Activated naive CD4-positive, alpha-beta T cell treated with anti-CD3 and anti-CD28 coated beads, Interleukin-2, amount 10 ng/mL, durations not matched to agents 7 days and 5 days (primary cell): ENCODE measurements at regions not wholly inside any gene's neighbourhood (a gene's known extent, or its start where the extent isn't known, plus 50 kb on each side); places are given as distances from the start of the nearest gene placed in this dataset.
A peak's percentile ranks its signal among the peaks of the same experiment; 100 is the strongest.

Experiments used
- CTCF ChIA-PET: fragments of 350-600 bp; sonication (Branson Sonifier 250); formaldehyde crosslinking; loops from one replicate; lab custom pipeline; 2021; ENCODE audit warnings: antibody characterized with exemption; lab: Charles Lee
- DNase-seq: peaks from one replicate; pipeline ENCODE4 v3.0.0-alpha.2; 2020
- H3K27ac Mint-ChIP-seq: one replicate; pipeline ENCODE4 v1.8.0; 2021; ENCODE audit warnings: mild to moderate bottlenecking, moderate library complexity, mixed read lengths
- H3K27me3 Mint-ChIP-seq: one replicate; pipeline ENCODE4 v1.8.0; 2021; ENCODE audit warnings: mild to moderate bottlenecking, mixed read lengths
- H3K36me3 Mint-ChIP-seq: one replicate; pipeline ENCODE4 v1.8.0; 2021; ENCODE audit warnings: mixed read lengths
- H3K4me1 Mint-ChIP-seq: one replicate; pipeline ENCODE4 v1.8.0; 2021; ENCODE audit warnings: mixed read lengths
- H3K4me3 Mint-ChIP-seq: one replicate; pipeline ENCODE4 v1.8.0; 2021; ENCODE audit warnings: mild to moderate bottlenecking, moderate library complexity, mixed read lengths
- H3K9me3 Mint-ChIP-seq: one replicate; pipeline ENCODE4 v1.8.0; 2021; ENCODE audit warnings: mixed read lengths

- no peak overlapping the region for H3K4me3 Mint-ChIP-seq
- DNase-seq = no peak
- no peaks in the 10 kb centered on the region for H3K27me3 Mint-ChIP-seq
- CTCF ChIA-PET = no interaction called here
- no peaks in the 10 kb centered on the region for H3K36me3 Mint-ChIP-seq
- no peaks in the 10 kb centered on the region for H3K9me3 Mint-ChIP-seq
- no peak overlapping the region for H3K27ac Mint-ChIP-seq
- no peaks in the 10 kb centered on the region for H3K4me1 Mint-ChIP-seq
These were observed 96.6 kb upstream of the SLC8A1 start for GRCh38 chr2:40548521-40548920.

GRCh38 chr2:40550085-40550484 is 98.2 kb upstream of the SLC8A1 start:
- no peak overlapping the region for H3K27ac Mint-ChIP-seq
- no peak overlapping the region for H3K4me3 Mint-ChIP-seq
- CTCF ChIA-PET = interaction anchor here (2.4 kb wide), 1 partner anchor 636 kb away, joined by 10 read pairs; no protein-coding TSS in a partner anchor

GRCh38 chr2:40551081-40551480 is 99.2 kb upstream of the SLC8A1 start:
- H3K27me3 Mint-ChIP-seq = no peaks in the 10 kb centered on the region
- H3K4me1 Mint-ChIP-seq = no peaks in the 10 kb centered on the region
- no peak overlapping the region for H3K4me3 Mint-ChIP-seq
- CTCF ChIA-PET = interaction anchor here (2.4 kb wide), 1 partner anchor 637 kb away, joined by 10 read pairs; no protein-coding TSS in a partner anchor
- H3K9me3 Mint-ChIP-seq = no peaks in the 10 kb centered on the region
- no peaks in the 10 kb centered on the region for H3K36me3 Mint-ChIP-seq
- no peak overlapping the region for H3K27ac Mint-ChIP-seq
- DNase-seq = no peak

More at GRCh38 chr2:40550085-40550484, 98.2 kb upstream of the SLC8A1 start:
- Mint-ChIP-seq H3K27me3 (no peaks in the 10 kb centered on the region), H3K36me3 (no peaks in the 10 kb centered on the region), H3K4me1 (no peaks in the 10 kb centered on the region), H3K9me3 (no peaks in the 10 kb centered on the region)
- DNase-seq = no peak

- CTCF ChIA-PET = interaction anchor here (0.5 to 2.9 kb wide), 14 partner anchors 17 to 647 kb away, joined by 3 to 38 read pairs (median 3); no protein-coding TSS in a partner anchor
These were observed 102.9 kb upstream of the SLC8A1 start for GRCh38 chr2:40554665-40555294.

GRCh38 chr2:40556293-40556692 is 104.4 kb upstream of the SLC8A1 start:
- CTCF ChIA-PET = interaction anchor here (0.9 to 2.9 kb wide), 4 partner anchors 110 to 720 kb away, joined by 3 to 38 read pairs (median 6); no protein-coding TSS in a partner anchor
- Mint-ChIP-seq H3K27ac (no peak overlapping the region), H3K27me3 (no peaks in the 10 kb centered on the region), H3K4me1 (no peaks in the 10 kb centered on the region), H3K4me3 (no peak overlapping the region), H3K36me3 (no peaks in the 10 kb centered on the region), H3K9me3 (no peaks in the 10 kb centered on the region)
- DNase-seq = no peak

More at GRCh38 chr2:40554665-40555294, 102.9 kb upstream of the SLC8A1 start:
- H3K27ac Mint-ChIP-seq = no peak overlapping the region
- H3K9me3 Mint-ChIP-seq = no peaks in the 10 kb centered on the region
- DNase-seq = peak; percentile 64
- H3K4me1 Mint-ChIP-seq = no peaks in the 10 kb centered on the region
- no peaks in the 10 kb centered on the region for H3K27me3 Mint-ChIP-seq
- H3K4me3 Mint-ChIP-seq = no peak overlapping the region
- no peaks in the 10 kb centered on the region for H3K36me3 Mint-ChIP-seq

GRCh38 chr2:40556739-40557138 is 104.8 kb upstream of the SLC8A1 start:
- DNase-seq = no peak
- Mint-ChIP-seq H3K27ac (no peak overlapping the region), H3K27me3 (no peaks in the 10 kb centered on the region), H3K9me3 (no peaks in the 10 kb centered on the region), H3K4me1 (no peaks in the 10 kb centered on the region), H3K36me3 (no peaks in the 10 kb centered on the region), H3K4me3 (no peak overlapping the region)
- CTCF ChIA-PET = interaction anchor here (0.6 to 2.9 kb wide), 5 partner anchors 111 to 720 kb away, joined by 3 to 38 read pairs (median 5); no protein-coding TSS in a partner anchor

GRCh38 chr2:40558761-40559160 is 106.9 kb upstream of the SLC8A1 start:
- H3K27ac Mint-ChIP-seq = no peak overlapping the region
- no peaks in the 10 kb centered on the region for H3K27me3 Mint-ChIP-seq
- no peaks in the 10 kb centered on the region for H3K36me3 Mint-ChIP-seq
- no peaks in the 10 kb centered on the region for H3K4me1 Mint-ChIP-seq
- DNase-seq = no peak
- CTCF ChIA-PET = interaction anchor here (1.1 to 1.5 kb wide), 2 partner anchors 15 to 645 kb away, joined by 3 to 4 read pairs; no protein-coding TSS in a partner anchor
- no peak overlapping the region for H3K4me3 Mint-ChIP-seq
- H3K9me3 Mint-ChIP-seq = no peaks in the 10 kb centered on the region

GRCh38 chr2:40559175-40559574 is 107.3 kb upstream of the SLC8A1 start:
- H3K9me3 Mint-ChIP-seq = no peaks in the 10 kb centered on the region
- CTCF ChIA-PET = no interaction called here
- no peak for DNase-seq
- H3K36me3 Mint-ChIP-seq = no peaks in the 10 kb centered on the region
- H3K4me1 Mint-ChIP-seq = no peaks in the 10 kb centered on the region
- H3K27me3 Mint-ChIP-seq = no peaks in the 10 kb centered on the region
- no peak overlapping the region for H3K27ac Mint-ChIP-seq
- no peak overlapping the region for H3K4me3 Mint-ChIP-seq

- Mint-ChIP-seq H3K4me1 (no peaks in the 10 kb centered on the region), H3K27me3 (no peaks in the 10 kb centered on the region), H3K36me3 (no peaks in the 10 kb centered on the region), H3K4me3 (no peak overlapping the region), H3K27ac (no peak overlapping the region), H3K9me3 (no peaks in the 10 kb centered on the region)
- DNase-seq = no peak
- CTCF ChIA-PET = no interaction called here
These were observed 112.3 kb upstream of the SLC8A1 start for GRCh38 chr2:40564184-40564583.

- no peaks in the 10 kb centered on the region for H3K4me1 Mint-ChIP-seq
- H3K4me3 Mint-ChIP-seq = no peak overlapping the region
- no peak overlapping the region for H3K27ac Mint-ChIP-seq
- peaks cover 2% of the 10 kb centered on the region for H3K9me3 Mint-ChIP-seq
- no peaks in the 10 kb centered on the region for H3K27me3 Mint-ChIP-seq
- no peak for DNase-seq
- no peaks in the 10 kb centered on the region for H3K36me3 Mint-ChIP-seq
- CTCF ChIA-PET = no interaction called here
These were observed 127.4 kb upstream of the SLC8A1 start for GRCh38 chr2:40579247-40579646.

- no peaks in the 10 kb centered on the region for H3K27me3 Mint-ChIP-seq
- H3K4me3 Mint-ChIP-seq = no peak overlapping the region
- H3K4me1 Mint-ChIP-seq = no peaks in the 10 kb centered on the region
- CTCF ChIA-PET = no interaction called here
- no peak for DNase-seq
- no peak overlapping the region for H3K27ac Mint-ChIP-seq
- no peaks in the 10 kb centered on the region for H3K36me3 Mint-ChIP-seq
- no peaks in the 10 kb centered on the region for H3K9me3 Mint-ChIP-seq
These were observed 132.5 kb upstream of the SLC8A1 start for GRCh38 chr2:40584432-40584831.

- Mint-ChIP-seq H3K27ac (no peak overlapping the region), H3K27me3 (no peaks in the 10 kb centered on the region), H3K36me3 (no peaks in the 10 kb centered on the region), H3K4me3 (no peak overlapping the region), H3K4me1 (no peaks in the 10 kb centered on the region), H3K9me3 (peaks cover 3% of the 10 kb centered on the region)
- CTCF ChIA-PET = no interaction called here
- no peak for DNase-seq
These were observed 139.9 kb upstream of the SLC8A1 start for GRCh38 chr2:40591774-40592173.

- H3K27me3 Mint-ChIP-seq = no peaks in the 10 kb centered on the region
- CTCF ChIA-PET = no interaction called here
- no peak overlapping the region for H3K4me3 Mint-ChIP-seq
- H3K36me3 Mint-ChIP-seq = no peaks in the 10 kb centered on the region
- H3K9me3 Mint-ChIP-seq = peaks cover 3% of the 10 kb centered on the region
- no peak overlapping the region for H3K27ac Mint-ChIP-seq
- DNase-seq = no peak
- no peaks in the 10 kb centered on the region for H3K4me1 Mint-ChIP-seq
These were observed 140.3 kb upstream of the SLC8A1 start for GRCh38 chr2:40592218-40592617.

- Mint-ChIP-seq H3K27me3 (no peaks in the 10 kb centered on the region), H3K4me3 (no peak overlapping the region), H3K9me3 (no peaks in the 10 kb centered on the region), H3K4me1 (no peaks in the 10 kb centered on the region), H3K36me3 (no peaks in the 10 kb centered on the region), H3K27ac (no peak overlapping the region)
- no peak for DNase-seq
- CTCF ChIA-PET = no interaction called here
These were observed 155.0 kb upstream of the SLC8A1 start for GRCh38 chr2:40606862-40607261.

- Mint-ChIP-seq H3K9me3 (no peaks in the 10 kb centered on the region), H3K27me3 (no peaks in the 10 kb centered on the region), H3K4me3 (no peak overlapping the region), H3K4me1 (no peaks in the 10 kb centered on the region), H3K27ac (no peak overlapping the region), H3K36me3 (no peaks in the 10 kb centered on the region)
- CTCF ChIA-PET = no interaction called here
- no peak for DNase-seq
These were observed 159.3 kb upstream of the SLC8A1 start for GRCh38 chr2:40611196-40611595.
